HUDEP-2 (cell line): ENCODE measurements at regions not wholly inside any gene's neighbourhood (a gene's known extent, or its start where the extent isn't known, plus 50 kb on each side); places are given as distances from the start of the nearest gene placed in this dataset.

Experiments used
- DNase-seq, 76 experiments: peaks; one replicate each; lab custom pipeline; 2025; ENCODE audit not compliant: unreplicated experiment in 76 of 76; lab: John Stamatoyannopoulos, UW

DNA sequence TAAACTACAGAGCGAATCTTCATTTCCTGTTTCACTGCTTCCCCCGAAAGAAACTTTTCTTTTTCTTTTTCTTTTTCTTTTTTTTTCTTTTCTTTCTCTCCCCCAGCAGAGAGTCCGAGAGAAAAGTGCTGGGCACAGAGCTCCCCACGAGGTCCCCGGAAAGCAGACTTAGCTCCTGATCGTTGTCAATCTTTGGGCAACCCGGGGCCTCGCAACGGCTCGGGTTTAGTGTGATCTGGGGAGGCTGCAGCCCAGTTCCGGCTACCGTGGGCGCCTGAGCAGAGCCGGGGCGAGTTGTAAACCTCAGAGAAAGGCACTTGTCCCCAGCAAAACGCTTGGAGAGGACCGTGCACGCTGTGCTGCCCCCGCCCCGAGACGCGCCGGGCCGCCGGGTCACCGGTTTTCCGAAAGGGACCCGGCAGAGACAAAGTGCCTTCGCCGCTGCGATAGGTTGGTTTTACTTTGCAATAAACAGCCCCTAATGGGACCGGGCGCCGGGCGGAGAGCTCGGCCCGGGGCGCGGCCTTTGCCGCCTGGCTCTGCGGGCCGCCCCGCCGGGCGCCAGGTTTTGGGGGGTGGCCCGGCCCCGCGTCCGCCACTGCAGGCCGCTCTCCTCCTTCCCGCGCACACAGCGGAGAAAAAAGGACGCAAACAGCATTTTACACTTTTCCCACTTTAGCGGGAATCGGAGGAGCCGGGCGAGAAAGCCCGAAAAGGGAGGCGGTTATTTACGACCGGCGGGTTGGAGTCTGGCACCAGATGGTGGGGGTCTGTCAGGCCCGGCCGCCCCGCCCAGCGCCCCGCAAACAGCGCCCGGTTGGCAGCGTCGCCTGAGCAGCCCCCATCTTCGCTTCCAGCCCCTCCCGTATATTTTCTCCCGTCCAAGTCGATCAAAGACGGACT, 136.0 kb downstream of the INSIG2 start:
- peak in 2 of 76 experiments; percentile 3 to 5 for DNase-seq

DNA sequence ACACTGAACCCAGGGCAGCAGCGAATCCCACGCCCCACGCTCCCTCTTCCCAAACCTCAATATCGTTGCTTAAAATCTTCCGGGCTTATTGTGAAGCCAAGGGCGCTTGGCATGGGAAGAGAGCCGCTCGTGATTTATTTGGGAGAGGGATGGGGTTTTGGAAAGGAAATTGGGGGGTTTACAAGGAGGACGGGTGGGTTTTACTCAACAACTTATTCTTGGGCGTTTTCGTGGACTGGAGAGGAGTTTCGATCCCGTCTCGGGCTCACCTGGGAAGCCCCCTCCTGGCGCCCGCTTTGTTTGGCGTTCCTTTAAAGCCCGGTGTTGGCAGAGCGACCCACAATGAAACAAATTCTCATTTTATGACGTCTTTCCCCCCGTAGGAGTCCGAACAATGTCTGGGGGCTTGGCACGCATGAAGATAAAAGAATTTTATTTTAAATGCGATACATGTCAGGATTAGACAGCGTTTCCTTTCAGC, 135.3 kb downstream of the INSIG2 start:
- no peak for DNase-seq

DNA sequence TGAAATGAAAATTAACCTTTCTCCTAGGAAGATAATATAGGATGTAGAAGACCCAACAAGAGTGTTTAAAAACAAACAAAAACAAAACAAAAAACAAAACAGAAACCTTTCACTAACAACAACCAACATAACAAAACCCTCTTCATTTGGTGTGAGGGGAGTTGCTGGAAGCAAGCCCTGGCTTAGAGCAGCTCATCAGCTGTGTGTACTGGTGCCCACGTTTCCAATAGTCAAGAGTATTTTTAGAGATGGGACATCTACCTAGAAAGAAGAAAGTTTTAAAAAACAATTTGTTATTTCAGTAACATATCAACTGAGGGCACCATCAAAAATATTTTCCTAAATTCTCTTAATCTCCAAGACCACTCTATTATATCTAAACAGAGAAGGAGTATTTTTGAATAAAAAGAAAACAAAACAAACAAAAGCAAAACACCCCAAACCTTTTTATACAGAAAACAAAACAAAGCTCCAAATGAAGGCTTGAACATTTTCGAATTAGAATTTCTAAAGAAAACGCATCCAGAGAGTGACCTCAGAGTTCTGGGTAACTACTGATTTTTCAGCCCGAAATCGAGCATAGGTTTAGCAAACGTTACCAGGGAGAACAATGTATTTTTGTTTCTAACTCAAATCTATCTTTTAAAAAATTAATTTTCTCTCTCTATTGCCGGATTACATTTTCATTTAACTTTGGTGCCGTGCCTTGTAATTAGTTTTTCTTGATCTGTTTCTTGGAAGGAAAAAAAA, 134.6 kb downstream of the INSIG2 start:
- DNase-seq = no peak

DNA sequence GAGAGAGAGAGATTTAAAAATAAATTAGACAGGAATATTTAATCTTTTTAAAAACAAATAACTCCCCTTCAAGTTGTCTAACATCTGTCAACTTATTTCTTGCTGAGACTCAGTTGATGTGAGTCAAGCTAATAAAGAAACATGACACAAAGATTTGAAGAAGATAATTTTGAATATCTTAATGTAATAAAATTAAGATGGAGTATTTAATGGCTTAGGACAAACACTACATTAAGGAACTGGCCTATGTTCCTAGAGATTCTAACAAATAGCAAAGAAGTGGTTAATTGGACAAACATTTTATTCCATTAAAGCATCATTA, 134.0 kb downstream of the INSIG2 start:
- no peak for DNase-seq

DNA sequence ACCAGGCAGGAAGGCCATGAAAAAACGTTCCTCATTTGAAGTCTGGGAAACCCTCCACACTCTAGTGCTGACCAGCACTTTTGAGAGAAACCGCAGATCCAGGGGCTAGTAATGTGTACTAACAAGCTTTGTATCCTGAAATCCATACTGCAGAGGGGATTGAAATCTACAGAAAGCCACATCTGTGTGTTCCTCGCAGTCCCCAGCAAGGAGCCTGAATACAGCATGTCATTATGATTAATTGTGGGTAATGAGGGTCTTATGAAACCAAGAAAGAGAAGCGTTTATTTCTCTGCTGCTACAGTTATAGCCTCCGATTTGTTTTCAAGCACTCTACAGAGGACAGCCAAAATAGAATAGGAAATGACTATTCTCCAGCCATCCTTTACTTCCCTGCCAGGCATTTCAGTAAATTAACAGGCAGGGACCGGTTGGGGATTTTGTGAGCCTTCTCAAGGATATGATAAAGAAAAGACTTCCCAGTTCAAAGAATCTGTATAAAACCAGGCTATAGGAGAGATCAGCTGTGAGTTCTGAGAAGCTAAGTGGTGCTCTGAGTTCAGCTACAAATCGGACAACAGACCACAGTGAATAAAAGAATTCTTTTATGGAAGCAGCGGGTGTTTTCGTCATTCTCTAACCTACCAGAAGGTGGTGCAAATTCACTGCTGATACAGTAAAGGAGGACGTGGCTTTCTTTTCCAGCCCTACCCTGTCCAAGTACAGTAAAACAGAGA, 133.4 kb downstream of the INSIG2 start:
- DNase-seq = peak in 24 of 76 experiments; percentile 2 to 58 (median 24)

DNA sequence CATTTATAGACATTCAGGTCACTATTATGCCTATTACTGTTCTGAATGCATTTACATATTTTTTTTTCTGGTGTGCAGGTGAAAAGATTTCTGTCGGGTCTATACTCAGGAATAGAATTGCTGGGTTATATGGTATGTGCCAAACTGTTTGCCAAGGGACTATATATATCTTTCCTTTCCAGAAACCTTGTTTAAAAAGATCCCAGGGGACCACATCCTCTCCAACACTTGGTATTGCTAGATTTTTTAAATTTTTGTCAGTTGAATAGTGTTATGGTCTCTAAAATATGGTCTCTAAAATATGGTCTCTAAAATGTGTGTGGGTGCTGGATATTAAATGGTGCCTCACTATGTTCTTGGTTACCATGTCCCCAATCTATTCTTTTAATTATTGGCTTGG, 131.3 kb downstream of the INSIG2 start:
- DNase-seq = no peak

DNA sequence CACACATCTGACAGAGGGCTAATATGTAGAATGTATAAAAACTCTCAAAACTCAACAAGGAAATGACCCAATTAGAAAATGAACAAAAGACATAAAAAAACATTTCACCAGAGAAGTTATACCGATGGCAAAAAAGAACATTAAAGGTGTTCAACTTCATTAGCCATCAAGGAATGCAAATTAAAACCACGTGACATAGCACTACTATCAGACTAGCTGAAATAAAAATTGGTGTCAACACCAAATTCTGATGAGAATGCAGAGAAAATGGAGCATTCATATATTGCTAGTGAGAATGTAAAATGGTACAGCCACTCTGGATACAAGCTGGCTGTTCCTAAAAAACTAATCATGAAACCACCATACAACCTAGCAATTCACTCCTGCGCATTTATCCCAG, 128.0 kb downstream of the INSIG2 start:
- DNase-seq = no peak

DNA sequence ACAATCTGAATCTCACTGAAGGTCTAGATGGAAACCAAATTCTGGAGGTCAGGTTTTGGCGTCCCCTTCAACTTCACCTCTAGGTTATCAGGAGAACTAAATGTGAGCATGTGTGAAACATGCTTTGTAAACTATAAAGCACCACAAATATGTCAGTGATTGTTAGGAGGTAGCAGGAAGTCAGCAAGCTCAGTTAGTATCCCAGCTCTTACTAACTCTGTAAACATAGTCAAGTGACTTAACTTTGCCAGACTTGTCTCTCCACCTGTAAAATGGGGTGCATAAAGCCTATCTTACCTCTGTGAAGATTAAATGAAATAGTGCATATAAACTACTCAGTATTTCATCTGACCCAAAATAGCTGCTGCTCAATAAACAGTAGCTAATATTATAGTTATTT, 121.5 kb downstream of the INSIG2 start:
- no peak for DNase-seq

DNA sequence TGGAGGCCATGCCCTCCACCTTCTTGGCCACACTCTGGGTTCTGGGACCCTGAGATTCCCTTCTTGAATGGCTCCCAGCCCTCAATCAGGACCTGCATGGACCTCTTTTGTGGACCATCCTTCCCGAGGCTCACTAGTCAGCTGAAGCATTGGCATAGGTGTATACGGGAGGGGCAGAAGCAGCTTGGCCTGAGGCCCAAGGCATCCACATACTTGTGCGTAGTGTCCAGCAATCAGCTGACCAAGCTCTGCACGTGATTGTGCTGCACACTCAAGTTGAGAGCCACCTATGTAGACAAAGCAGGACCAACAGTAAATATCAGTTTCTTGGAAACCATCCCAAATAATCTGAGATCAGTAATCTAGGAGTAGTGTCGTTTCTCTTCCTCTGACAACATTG, 119.6 kb downstream of the INSIG2 start:
- DNase-seq = no peak

DNA sequence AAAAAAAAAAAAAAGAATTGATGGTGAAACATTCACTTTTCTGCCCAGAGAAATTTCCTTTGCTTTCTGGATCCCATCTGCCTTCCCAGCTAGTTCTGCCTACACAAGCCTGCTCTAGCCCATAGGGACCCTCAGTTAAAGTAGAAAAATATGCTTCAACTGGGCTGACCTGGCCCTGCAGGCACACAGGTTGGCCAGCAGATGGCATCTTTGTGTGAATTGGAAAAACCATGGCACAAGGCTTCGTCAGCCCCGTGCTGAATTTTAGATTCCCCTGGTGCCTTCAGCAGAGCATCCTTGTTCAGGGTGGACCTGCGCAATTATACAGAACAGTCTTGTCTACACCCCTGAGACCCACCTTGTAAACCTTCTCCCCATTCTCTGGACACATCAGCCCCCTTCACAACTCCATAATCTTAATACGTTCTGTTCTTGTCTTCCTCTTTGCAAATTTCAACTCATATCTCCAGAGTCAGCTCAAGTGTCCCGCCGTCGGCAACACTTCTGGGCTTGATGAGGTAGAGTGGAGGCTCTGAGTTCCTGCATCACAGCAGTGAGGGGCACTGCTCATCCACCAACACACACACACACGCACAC, 114.5 kb downstream of the INSIG2 start:
- peak in 22 of 76 experiments; percentile 1 to 36 (median 14) for DNase-seq

DNA sequence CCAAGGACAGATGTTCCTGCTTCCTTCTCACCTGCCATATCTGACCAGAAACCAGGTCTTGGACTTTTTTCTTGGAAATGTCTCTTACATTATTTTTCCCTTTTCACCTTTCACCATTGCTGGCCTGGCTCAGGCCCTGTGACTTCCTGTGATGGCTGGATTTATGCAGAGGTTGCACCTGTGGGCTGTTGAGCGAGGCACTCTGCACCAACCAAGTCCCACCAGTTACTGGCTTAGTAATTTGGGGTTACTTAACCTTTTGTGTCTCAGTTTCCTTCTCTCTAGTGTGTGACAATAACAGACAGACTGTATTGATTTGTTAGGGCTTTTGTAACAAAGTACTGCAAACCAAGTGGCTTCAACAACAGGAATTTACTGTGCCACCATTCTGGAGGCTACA, 110.0 kb downstream of the INSIG2 start:
- DNase-seq = no peak

DNA sequence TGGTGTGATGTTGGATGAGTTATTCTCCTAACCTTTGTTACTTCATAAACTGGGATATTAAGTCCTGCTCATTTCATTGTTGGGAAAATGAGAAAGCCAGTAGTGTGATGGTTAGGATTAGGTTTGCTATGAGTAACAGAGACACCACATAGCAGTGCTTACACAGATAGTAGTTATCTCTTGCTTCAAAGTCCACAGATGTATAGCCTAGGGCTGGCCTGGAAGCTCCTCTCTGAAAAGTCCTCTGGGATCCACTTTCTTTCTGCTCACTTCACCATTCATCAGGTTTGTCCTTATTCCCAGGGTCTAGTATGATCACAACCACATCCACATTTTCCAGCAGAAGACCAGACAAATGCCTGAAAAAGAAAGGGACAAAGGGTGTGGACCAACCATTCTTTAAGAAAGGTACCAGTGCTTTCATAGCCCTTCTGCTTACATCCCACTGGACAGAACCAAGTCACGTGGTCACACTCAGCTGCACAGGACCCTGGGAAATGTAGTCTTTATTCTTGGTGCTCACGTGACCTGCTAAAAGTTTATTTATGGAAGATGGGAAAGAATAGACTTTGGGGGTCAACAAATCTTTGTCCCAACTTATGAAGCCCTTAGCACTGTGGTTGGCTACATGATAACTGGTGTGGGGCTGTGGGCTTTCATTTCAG, 108.9 kb downstream of the INSIG2 start:
- DNase-seq = peak in 3 of 76 experiments; percentile 3 to 14 (median 6)

DNA sequence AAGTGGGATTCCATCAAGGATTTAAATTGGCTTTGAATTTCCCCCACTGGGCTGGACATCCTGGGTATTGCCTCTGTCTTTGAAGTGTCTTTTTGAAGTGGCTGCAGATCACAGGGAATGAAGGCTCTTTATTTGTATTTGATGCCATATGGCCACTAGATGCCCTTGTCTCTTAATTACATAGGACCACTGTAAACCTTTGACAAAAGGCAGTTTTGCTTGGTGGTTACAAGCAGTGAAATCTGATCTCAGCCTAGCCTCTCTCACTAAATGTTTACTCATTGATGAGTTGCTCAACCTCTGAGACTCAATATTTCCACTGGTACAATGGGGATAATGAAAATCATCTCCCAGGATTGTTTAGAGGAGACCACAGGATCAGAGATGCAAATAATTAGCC, 102.2 kb downstream of the INSIG2 start:
- DNase-seq = no peak

DNA sequence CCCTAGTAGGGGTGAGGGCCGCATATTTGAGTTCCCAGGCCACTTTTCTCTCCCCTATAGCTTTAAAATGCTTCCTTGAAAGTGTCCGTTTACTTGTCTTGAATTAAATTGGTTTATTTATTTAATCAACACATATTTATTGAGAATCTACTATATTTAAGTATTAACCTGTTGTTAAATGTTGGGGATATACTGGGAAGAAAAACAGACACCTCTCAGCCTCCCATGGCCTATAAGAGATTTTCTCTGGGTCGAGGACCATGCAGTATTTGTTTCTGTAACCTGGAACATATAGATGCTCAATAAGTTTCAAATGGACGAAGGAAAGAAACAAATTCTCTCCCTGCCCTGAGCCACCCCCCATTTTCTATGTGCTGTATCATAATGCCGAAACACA, 98.6 kb downstream of the INSIG2 start:
- DNase-seq = no peak

DNA sequence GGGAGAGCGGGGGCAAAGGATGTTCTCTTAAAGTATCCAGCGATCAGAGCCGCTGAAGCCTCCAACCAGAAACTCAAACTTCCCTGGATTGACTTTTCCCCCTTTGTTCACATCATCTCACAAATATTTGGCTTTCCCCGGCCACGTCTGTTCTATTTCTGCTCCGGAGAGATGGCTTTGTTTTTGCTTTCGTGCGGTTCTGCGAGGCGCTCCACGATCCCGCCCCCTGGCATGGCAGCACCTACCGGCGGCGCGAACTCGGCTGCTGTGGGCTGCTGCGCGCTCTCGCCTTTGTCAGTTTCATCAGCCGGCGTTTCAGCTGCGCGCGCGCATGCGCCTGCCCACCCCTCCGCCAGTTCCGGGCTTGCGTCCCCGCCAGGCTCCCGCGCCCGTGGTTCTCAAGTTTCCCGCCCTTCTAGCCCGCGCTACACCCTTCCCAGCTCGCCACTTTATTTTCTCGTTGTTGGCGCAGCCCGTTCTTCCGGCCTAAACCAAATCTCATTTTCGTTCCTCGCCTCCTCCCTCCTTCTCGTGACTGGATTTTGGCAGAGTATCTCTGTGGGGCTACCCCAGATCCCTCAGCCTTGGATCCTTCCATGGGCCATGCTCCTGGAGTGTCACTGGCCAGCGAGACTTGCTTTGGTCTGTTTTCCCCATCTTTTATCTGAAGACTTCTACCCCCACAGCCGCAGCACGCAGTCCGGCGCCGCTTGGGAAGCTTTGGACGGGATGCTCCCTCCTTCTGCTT, 98.0 kb downstream of the INSIG2 start:
- DNase-seq = peak in 65 of 76 experiments; percentile 5 to 81 (median 61)

DNA sequence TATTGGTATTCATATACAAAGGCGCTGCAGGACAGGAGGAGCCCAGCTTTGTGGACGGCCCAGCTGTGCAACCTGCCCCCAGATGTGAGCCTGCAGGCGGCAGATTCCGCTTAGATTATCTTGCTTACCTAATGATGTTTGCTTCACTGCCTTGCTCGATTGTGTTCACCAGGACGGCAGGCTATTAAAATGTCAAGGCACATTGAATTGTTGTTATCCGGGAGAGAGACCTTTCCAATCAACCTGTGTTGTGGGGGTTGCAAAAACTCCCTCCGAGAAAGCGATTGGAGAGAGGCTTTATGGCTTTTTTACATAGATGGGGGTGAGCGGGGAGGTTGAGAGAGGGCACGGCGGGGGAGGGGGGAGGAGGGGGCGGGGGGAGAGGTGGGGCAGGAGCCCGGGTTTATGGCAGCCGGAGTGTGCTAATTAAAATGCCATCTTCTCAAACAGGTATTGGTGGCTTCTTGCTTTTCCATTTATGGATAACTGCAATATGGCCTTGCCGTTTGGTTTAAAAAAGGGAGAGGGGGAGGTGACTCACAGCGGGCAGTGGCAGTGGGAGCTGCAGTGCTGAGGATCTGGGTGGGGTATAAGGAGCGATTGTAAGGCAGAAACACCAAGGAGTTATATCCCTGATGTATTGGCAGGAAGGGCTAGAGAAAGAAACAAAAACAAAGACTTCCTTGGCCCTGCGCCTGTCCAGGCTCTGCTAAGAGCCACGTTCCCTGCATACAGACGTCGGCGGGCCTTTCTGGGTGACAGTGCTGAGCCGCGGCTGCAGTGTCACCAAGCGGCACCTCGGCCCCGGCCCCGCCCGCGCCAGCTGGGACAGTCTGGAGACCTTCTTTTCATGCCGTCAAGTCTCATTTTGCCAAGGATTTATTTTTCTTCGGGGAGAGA, 97.2 kb downstream of the INSIG2 start:
- peak in 41 of 76 experiments; percentile 3 to 58 (median 23) for DNase-seq

DNA sequence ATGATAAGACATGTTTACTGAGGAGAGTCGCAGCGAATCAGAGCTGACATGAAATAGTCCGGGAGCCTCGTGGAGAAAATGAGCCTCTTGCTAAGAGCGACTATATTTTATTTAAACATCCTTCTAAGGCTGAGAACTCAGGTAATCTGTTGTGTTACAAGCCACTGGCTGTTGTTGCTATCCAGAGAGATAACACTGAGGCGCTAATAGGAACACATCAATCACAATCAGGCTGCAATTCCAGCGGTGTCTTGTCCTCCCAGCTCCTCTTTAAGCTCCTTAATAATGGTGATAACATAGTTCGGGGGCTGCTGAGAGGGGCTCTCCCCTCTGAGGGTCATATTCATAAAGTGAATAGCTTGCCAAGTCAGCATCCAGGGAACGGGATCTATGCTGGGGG, 95.1 kb downstream of the INSIG2 start:
- no peak for DNase-seq

DNA sequence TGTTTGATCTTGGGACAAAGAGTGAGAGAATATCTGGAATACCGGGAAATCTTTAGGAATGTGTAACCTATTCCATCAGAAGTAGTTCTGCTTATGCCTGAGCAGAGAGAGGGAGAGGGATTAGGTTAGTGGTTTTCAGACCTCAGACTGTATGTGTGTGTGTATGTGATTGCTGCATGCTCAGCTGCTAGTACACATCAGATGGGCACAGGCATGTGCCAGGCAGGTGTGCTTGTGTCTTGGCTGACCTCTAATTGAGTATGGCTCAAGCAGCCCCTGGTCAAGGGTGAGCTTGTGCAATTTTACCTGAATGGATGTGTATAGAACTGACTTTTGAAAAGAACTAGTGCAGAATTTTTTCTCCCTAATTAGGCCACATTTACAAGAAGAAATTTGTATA, 91.2 kb downstream of the INSIG2 start:
- DNase-seq = no peak

DNA sequence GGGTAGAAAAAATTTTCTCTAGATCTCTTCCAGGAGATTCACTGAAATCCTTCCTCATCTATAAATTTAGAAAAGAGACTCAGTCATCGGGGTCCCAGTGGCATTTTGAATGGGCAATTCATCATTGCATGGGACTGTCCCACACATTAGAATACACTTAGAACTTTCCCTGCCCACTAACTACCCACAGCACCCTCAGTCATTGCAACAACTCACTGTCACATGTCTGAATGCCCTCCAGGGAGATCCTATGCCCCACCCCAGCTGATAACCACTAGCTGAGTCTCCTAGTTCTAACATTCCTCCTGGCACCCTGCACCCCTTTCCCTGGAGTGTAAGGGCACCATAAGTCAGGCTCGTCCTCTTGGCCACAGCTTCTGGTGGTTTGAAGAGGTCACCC, 89.6 kb downstream of the INSIG2 start:
- DNase-seq = no peak
